HG03354 (cell line): ENCODE measurements at regions not wholly inside any gene's neighbourhood (a gene's known extent, or its start where the extent isn't known, plus 50 kb on each side); places are given as distances from the start of the nearest gene placed in this dataset.
"Not testable (repeated sequence)": the region's sequence is repeated elsewhere in the genome, so short reads cannot be mapped to it uniquely, and the experiment has no call there.

Experiments
- ATAC-seq: cut with Tn5 transposase; IDR thresholded peaks from one replicate; pipeline ENCODE4 v1.9.1; 2021; ENCODE audit warnings: mild to moderate bottlenecking; ENCODE audit not compliant: unreplicated experiment, poor library complexity, severe bottlenecking

DNA sequence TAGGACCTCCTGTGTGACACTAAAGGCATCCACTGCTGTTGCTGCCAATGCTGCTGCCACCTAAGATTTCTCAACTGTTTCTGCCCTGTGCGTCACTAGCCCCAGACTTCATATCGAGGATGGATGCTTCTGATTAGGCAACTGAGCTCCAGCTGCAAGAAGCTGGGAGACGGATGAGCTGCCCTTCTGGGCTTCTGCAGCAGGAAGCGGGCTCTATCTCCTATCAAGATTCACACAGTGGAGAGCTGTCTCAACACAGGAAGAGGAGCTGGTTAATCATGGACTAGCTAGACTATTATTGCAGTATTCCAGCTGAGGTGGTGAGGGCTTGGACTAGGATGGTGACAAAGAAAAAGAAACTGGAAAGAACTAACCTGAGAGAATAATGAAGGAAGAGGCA, 59.2 kb upstream of the PELI2 start:
- ATAC-seq = no peak

- ATAC-seq = no peak
Measured at GRCh38 chr14:56061051-56061450, 57.2 kb upstream of the PELI2 start.

DNA sequence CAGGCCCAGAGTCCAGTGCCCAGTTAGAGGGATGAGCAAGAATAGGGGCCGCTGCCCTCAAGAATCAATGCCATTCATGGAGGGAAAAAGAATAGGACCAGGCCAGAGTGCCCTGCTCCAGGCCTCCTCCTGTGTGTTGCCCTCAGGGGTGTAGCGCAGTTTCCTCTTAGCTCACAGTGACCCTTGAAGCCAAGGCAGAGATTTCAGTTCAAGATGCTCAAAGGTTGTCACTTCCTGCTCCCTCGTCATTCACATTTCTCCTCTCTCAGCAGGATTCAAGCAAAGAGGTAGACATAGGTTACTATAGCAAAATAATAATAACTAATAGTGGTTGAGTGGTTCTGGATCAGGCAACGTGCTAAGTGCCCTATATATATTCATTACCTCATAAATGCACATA, 55.1 kb upstream of the PELI2 start:
- no peak for ATAC-seq

DNA sequence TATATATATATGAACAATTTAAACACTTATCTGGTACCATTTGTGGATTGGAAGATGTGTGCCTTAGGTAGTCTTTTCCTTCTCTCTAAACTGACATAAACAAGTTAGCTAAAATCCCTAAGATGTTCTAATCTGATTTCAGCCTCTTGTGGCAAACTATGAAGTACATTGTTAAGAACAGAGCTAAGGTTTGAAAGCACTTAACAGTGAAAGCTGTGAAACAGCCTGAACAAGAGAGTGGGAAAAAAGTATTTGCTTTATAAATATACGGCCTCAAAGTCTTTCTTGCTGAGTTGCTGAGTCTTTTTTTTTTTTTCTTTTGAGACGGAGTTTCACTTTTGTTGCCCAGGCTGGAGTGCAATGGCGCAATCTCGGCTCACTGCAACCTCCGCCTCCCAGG, 53.7 kb upstream of the PELI2 start:
- ATAC-seq = no peak

DNA sequence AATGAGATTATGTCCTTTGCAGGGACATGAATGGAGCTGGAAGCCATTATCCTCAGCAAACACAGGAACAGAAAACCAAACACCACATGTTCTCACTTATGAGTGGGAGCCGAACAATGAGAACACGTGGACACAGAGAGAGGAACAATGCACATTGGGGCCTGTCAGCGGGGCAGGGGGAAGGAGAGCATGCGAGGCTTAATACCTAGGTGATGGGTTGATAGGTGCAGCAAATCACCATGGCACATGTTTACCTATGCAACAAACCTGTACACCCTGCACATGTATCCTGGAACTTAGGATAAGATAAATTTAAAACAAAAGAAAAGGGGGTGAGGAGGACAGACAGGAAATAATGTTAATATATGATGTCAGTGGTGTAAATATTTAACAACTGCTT, 53.0 kb upstream of the PELI2 start:
- not testable (repeated sequence) for ATAC-seq

GRCh38 chr14:56065621-56066290, 52.5 kb upstream of the PELI2 start:
- no peak for ATAC-seq
